ENCODE measurements at regions not wholly inside any gene's neighbourhood (a gene's known extent, or its start where the extent isn't known, plus 50 kb on each side); places are given as distances from the start of the nearest gene placed in this dataset.

GRCh38 chr9:7936163-7936562, 136.6 kb upstream of the DMAC1 start:
- TF ChIP-seq CTCF (IDR thresholded peaks at IDR 0.05) (no peak), EP300 (IDR thresholded peaks at IDR 0.05) (no peak), POLR2AphosphoS5 (IDR thresholded peaks at IDR 0.05) (no peak), POLR2A (IDR thresholded peaks at IDR 0.05) (no peak)
